Activated B cell treated with CpG ODN at 0.5 μM for 24 hours (primary cell): ENCODE measurements at regions not wholly inside any gene's neighbourhood (a gene's known extent, or its start where the extent isn't known, plus 50 kb on each side); places are given as distances from the start of the nearest gene placed in this dataset.

ENCODE experiments used
- ATAC-seq: fragments of 200-7000 bp; cut with Tn5 transposase; one replicate; pipeline ENCODE4 v1.10.0; 2021; ENCODE audit warnings: low read depth, mild to moderate bottlenecking, moderate library complexity
- CTCF ChIA-PET: fragments of 350-600 bp; sonication (Branson Sonifier 250); formaldehyde crosslinking; loops from one replicate; lab custom pipeline; 2021; ENCODE audit warnings: antibody characterized with exemption; lab: Charles Lee
- POLR2A ChIA-PET: fragments of 350-600 bp; sonication (Branson Sonifier 250); formaldehyde crosslinking; loops from one replicate; lab custom pipeline; 2021; ENCODE audit warnings: antibody characterized with exemption; lab: Charles Lee
- DNase-seq: peaks from one replicate; pipeline ENCODE4 v3.0.0; 2022
- H3K27ac Mint-ChIP-seq: one replicate; pipeline ENCODE4 v1.8.0; 2020; ENCODE audit warnings: mixed read lengths
- H3K27me3 Mint-ChIP-seq: one replicate; pipeline ENCODE4 v1.8.0; 2021; ENCODE audit warnings: mixed read lengths
- H3K36me3 Mint-ChIP-seq: one replicate; pipeline ENCODE4 v1.8.0; 2021; ENCODE audit warnings: low read depth, mixed read lengths
- H3K4me1 Mint-ChIP-seq: one replicate; pipeline ENCODE4 v1.8.0; 2021; ENCODE audit warnings: mixed read lengths
- H3K4me3 Mint-ChIP-seq: one replicate; pipeline ENCODE4 v1.8.0; 2020; ENCODE audit warnings: mild to moderate bottlenecking, mixed read lengths
- H3K9me3 Mint-ChIP-seq: one replicate; pipeline ENCODE4 v1.8.0; 2020; ENCODE audit warnings: mixed read lengths
- CTCF ChIP-seq: fragments of 200-600 bp; IDR thresholded peaks from one replicate; pipeline ENCODE4 v1.8.0; 2022; ENCODE audit warnings: antibody characterized with exemption, mild to moderate bottlenecking
- intact Hi-C: fragments of 100-400 bp; cut with micrococcal nuclease; formaldehyde crosslinking; loops from one replicate; pipeline ENCODE4 v1.15.1; 2024

GRCh38 chr11:44670794-44671193 is 56.0 kb upstream of the TSPAN18 start:
- CTCF ChIA-PET: no interaction called here
- Mint-ChIP-seq H3K36me3 (no peaks in the 10 kb centered on the region), H3K4me1 (no peaks in the 10 kb centered on the region), H3K27ac (no peak overlapping the region), H3K4me3 (no peak overlapping the region), H3K27me3 (peaks cover 9% of the 10 kb centered on the region), H3K9me3 (peaks cover 3% of the 10 kb centered on the region)
- DNase-seq (no peak), ATAC-seq (no peak)
- POLR2A ChIA-PET: no interaction called here
- intact Hi-C loops: no loop called here
- no peak for TF ChIP-seq CTCF

- ATAC-seq (no peak), DNase-seq (no peak)
- no peak overlapping the region for H3K27ac Mint-ChIP-seq
- H3K36me3 Mint-ChIP-seq: no peaks in the 10 kb centered on the region
- peaks cover 3% of the 10 kb centered on the region for H3K9me3 Mint-ChIP-seq
- peaks cover 9% of the 10 kb centered on the region for H3K27me3 Mint-ChIP-seq
- intact Hi-C loops: no loop called here
- no peak for TF ChIP-seq CTCF
- ChIA-PET POLR2A (no interaction called here), CTCF (no interaction called here)
- H3K4me3 Mint-ChIP-seq: no peak overlapping the region
- H3K4me1 Mint-ChIP-seq: no peaks in the 10 kb centered on the region
These were observed 55.5 kb upstream of the TSPAN18 start for GRCh38 chr11:44671234-44671633.

- Mint-ChIP-seq H3K4me3 (no peak overlapping the region), H3K27ac (no peak overlapping the region), H3K27me3 (peaks cover 4% of the 10 kb centered on the region), H3K4me1 (no peaks in the 10 kb centered on the region), H3K9me3 (peaks cover 3% of the 10 kb centered on the region), H3K36me3 (no peaks in the 10 kb centered on the region)
- DNase-seq (no peak), ATAC-seq (no peak)
- ChIA-PET POLR2A (no interaction called here), CTCF (no interaction called here)
- TF ChIP-seq CTCF: no peak
- intact Hi-C loops: no loop called here
These were observed 53.1 kb upstream of the TSPAN18 start for GRCh38 chr11:44673688-44674087.

- Mint-ChIP-seq H3K36me3 (no peaks in the 10 kb centered on the region), H3K4me1 (no peaks in the 10 kb centered on the region), H3K27ac (no peak overlapping the region), H3K9me3 (peaks cover 3% of the 10 kb centered on the region), H3K4me3 (no peak overlapping the region), H3K27me3 (peaks cover 5% of the 10 kb centered on the region)
- ChIA-PET POLR2A (interaction anchor here (0.6 kb wide), 1 partner anchor 52 kb away, joined by 3 read pairs; the partner anchor contains the start of gene TSPAN18), CTCF (no interaction called here)
- TF ChIP-seq CTCF: no peak
- no peak for ATAC-seq
- intact Hi-C loops: no loop called here
- no peak for DNase-seq
These were observed 52.0 kb upstream of the TSPAN18 start for GRCh38 chr11:44674809-44675208.

GRCh38 chr11:44675906-44676305 is 50.9 kb upstream of the TSPAN18 start:
- Mint-ChIP-seq H3K4me1 (peaks cover 1% of the 10 kb centered on the region), H3K9me3 (peaks cover under 1% of the 10 kb centered on the region), H3K4me3 (no peak overlapping the region), H3K27me3 (peaks cover 5% of the 10 kb centered on the region), H3K27ac (no peak overlapping the region), H3K36me3 (no peaks in the 10 kb centered on the region)
- ChIA-PET POLR2A (no interaction called here), CTCF (no interaction called here)
- ATAC-seq (no peak), DNase-seq (no peak)
- intact Hi-C loops: no loop called here
- TF ChIP-seq CTCF: no peak
